ENCODE measurements at regions not wholly inside any gene's neighbourhood (a gene's known extent, or its start where the extent isn't known, plus 50 kb on each side); places are given as distances from the start of the nearest gene placed in this dataset.

GRCh38 chr1:229027622-229028182, 243.2 kb upstream of the RAB4A start (continued):
- TF ChIP-seq PATZ1 (CRISPR knock-in tag; IDR thresholded peaks at IDR 0.05) = no peak
- TF ChIP-seq SMC3 (IDR thresholded peaks at IDR 0.05; ENCODE audit: low read length) = 0 out of 2 replicates have a peak, but pooled peaks have one; percentile 19
- no peak for TF ChIP-seq ZNF678 (CRISPR knock-in tag; IDR thresholded peaks at IDR 0.05)
- no peak for TF ChIP-seq STAT5B (CRISPR knock-in tag; IDR thresholded peaks at IDR 0.05)
- TF ChIP-seq ZNF317 (CRISPR knock-in tag; IDR thresholded peaks at IDR 0.05) = 0 out of 2 replicates have a peak, but pooled peaks have one; percentile 29
- TF ChIP-seq SNAPC4 (CRISPR knock-in tag; IDR thresholded peaks at IDR 0.05) = no peak
- TF ChIP-seq MAX (IDR thresholded peaks at IDR 0.05) = peak; percentile 43; the same call in 1 of the 2 replicates
- peak; percentile 53 for TF ChIP-seq SOX13 (IDR thresholded peaks at IDR 0.05)
- TF ChIP-seq SOX13 (CRISPR knock-in tag; conservative IDR thresholded peaks at IDR 0.05 in 1 of 2, IDR thresholded peaks at IDR 0.05 in 1 of 2) = peak in 1 of 2 experiments; percentile 78; a peak in 2 of 4 replicates
- peak; percentile 64 for TF ChIP-seq PAXIP1 (CRISPR knock-in tag; conservative IDR thresholded peaks at IDR 0.05)
- TF ChIP-seq EP300 (IDR thresholded peaks at IDR 0.05; ENCODE audit: low read depth in 2 of 2, low read length in 2 of 2) = peak in 1 of 2 experiments; percentile 72; a peak in 2 of 4 replicates
- TF ChIP-seq EP300 (CRISPR knock-in tag; IDR thresholded peaks at IDR 0.05; ENCODE audit: borderline replicate concordance) = peak; percentile 60; the same call in 1 of the 2 replicates
- TF ChIP-seq MIER3 (CRISPR knock-in tag; IDR thresholded peaks at IDR 0.05; ENCODE audit: borderline replicate concordance) = 0 out of 2 replicates have a peak, but pooled peaks have one; percentile 58
- peak; percentile 50 for TF ChIP-seq ZFX (CRISPR knock-in tag; IDR thresholded peaks at IDR 0.05; ENCODE audit: low read depth)
- TF ChIP-seq IRF2 (CRISPR knock-in tag; IDR thresholded peaks at IDR 0.05) = peak; percentile 33; the same call in 1 of the 2 replicates
- no peak for TF ChIP-seq SOX6 (IDR thresholded peaks at IDR 0.05)
- peak; percentile 80 for TF ChIP-seq SOX6 (CRISPR knock-in tag; IDR thresholded peaks at IDR 0.05)
- 0 out of 2 replicates have a peak, but pooled peaks have one; percentile 17 for TF ChIP-seq RAD21 (CRISPR knock-in tag; IDR thresholded peaks at IDR 0.05)
- no peak for TF ChIP-seq ZNF225 (CRISPR knock-in tag; IDR thresholded peaks at IDR 0.05)
- TF ChIP-seq SIX4 (CRISPR knock-in tag; IDR thresholded peaks at IDR 0.05) = 0 out of 2 replicates have a peak, but pooled peaks have one; percentile 32

Data from HepG2 (cell line).